Activated CD4-positive, alpha-beta memory T cell treated with anti-CD3 and anti-CD28 coated beads for 36 hours (primary cell): ENCODE measurements at regions not wholly inside any gene's neighbourhood (a gene's known extent, or its start where the extent isn't known, plus 50 kb on each side); places are given as distances from the start of the nearest gene placed in this dataset.

Experiments
- CTCF ChIA-PET: fragments of 350-600 bp; sonication (Branson Sonifier 250); formaldehyde crosslinking; loops from one replicate; lab custom pipeline; 2021; ENCODE audit warnings: antibody characterized with exemption, inconsistent platforms; lab: Charles Lee
- POLR2A ChIA-PET: fragments of 350-600 bp; sonication (Branson Sonifier 250); formaldehyde crosslinking; loops from one replicate; lab custom pipeline; 2021; ENCODE audit warnings: antibody characterized with exemption; lab: Charles Lee
- DNase-seq: peaks from one replicate; pipeline ENCODE4 v3.0.0-alpha.2; 2020
- H3K27ac Mint-ChIP-seq: one replicate; pipeline ENCODE4 v1.8.0; 2021; ENCODE audit warnings: mixed read lengths
- H3K27me3 Mint-ChIP-seq: one replicate; pipeline ENCODE4 v1.8.0; 2021; ENCODE audit warnings: mixed read lengths
- H3K36me3 Mint-ChIP-seq: one replicate; pipeline ENCODE4 v1.8.0; 2021; ENCODE audit warnings: mixed read lengths
- H3K4me1 Mint-ChIP-seq: one replicate; pipeline ENCODE4 v1.8.0; 2021; ENCODE audit warnings: low read depth, mixed read lengths
- H3K4me3 Mint-ChIP-seq: one replicate; pipeline ENCODE4 v1.8.0; 2021; ENCODE audit warnings: mild to moderate bottlenecking, mixed read lengths
- H3K9me3 Mint-ChIP-seq: one replicate; pipeline ENCODE4 v1.8.0; 2021; ENCODE audit warnings: mixed read lengths
- intact Hi-C: fragments of 100-400 bp; cut with micrococcal nuclease; formaldehyde crosslinking; loops from one replicate; pipeline ENCODE4 v1.15.1; 2023

DNA sequence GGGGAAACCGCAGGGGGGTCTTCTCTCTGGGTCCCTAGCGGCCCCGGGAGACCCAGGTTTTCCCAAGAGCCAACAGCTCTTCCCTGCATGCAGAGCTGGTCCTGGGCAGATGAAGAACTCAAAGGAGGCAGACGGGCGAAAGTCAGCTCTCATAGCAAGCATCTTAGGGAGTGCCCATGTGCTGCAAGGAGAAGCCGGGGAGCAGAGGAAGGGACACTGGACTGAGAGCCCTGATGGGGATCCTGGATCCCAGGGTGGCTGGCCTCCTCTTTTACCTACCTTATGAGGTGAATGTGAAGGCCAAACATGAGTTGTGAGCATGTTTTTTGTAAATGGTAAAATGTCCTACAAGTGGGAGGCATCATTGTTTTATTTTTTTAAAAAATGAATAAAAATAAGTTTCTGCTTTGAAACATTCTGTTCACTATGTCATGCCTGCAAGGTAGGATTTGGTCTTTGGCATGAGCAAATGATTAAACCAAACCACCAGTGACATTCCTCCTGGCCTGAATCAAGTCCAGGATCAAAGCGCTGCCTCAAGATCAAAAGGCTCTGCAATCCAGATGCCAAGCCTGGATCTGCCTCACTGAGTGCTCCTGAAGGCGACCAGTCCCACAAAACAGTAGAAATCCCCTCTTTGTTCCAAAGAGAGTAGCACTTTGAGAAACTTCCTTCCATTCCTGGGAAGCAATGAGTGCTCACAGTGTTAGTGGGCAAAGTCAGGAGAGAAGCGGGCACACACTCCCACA is 92.2 kb upstream of the SERP2 start:
- H3K36me3 Mint-ChIP-seq, result peaks cover 3% of the 10 kb centered on the region
- POLR2A ChIA-PET, result no interaction called here
- H3K9me3 Mint-ChIP-seq, result no peaks in the 10 kb centered on the region
- intact Hi-C loops, result no loop called here
- CTCF ChIA-PET, result no interaction called here
- H3K27me3 Mint-ChIP-seq, result peaks cover 35% of the 10 kb centered on the region
- H3K4me1 Mint-ChIP-seq, result peaks cover 6% of the 10 kb centered on the region
- no peak overlapping the region for H3K27ac Mint-ChIP-seq
- no peak overlapping the region for H3K4me3 Mint-ChIP-seq
- DNase-seq, result no peak

DNA sequence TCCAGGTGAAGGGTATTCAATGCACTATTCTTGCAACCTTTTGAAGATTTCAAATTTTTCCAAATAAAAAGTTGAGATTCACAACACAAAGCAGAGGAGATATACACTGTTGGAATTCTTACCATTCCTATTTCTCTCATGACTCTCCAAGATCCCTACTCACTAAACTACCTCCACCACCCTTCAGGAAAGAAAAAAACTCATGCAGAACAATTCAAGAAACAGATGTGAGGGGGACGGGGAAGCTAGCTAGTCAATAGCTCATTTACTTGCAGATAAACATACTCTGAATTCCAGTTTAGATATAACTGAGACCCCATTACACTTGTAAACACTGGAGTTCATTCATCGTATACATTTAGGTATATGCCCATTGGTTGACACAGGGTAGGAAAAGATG is 90.0 kb upstream of the SERP2 start:
- ChIA-PET CTCF (no interaction called here), POLR2A (no interaction called here)
- no peaks in the 10 kb centered on the region for H3K9me3 Mint-ChIP-seq
- no peak overlapping the region for H3K27ac Mint-ChIP-seq
- peaks cover under 1% of the 10 kb centered on the region for H3K4me1 Mint-ChIP-seq
- H3K27me3 Mint-ChIP-seq, result peaks cover 44% of the 10 kb centered on the region
- no peaks in the 10 kb centered on the region for H3K36me3 Mint-ChIP-seq
- intact Hi-C loops, result no loop called here
- H3K4me3 Mint-ChIP-seq, result no peak overlapping the region
- no peak for DNase-seq

DNA sequence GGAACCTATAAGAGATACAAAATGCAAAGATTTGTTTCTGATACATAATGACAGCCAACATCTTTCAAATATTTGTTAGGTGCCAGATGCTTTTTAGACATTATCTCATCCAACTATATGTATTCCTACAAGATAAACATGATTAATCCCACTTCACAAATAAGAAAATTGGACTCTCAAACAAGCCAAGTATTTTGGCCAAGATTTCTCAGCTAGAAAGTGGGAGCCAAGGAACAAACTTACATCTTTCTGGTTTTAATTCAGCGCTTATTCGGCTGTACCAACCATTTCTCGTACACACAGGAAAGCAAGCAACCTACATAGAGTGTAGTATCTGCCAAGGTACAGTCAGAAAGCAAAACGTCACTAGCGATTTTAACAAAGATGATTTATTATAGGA is 85.7 kb upstream of the SERP2 start:
- CTCF ChIA-PET, result no interaction called here
- H3K27me3 Mint-ChIP-seq, result peaks cover 48% of the 10 kb centered on the region
- no peak overlapping the region for H3K27ac Mint-ChIP-seq

DNA sequence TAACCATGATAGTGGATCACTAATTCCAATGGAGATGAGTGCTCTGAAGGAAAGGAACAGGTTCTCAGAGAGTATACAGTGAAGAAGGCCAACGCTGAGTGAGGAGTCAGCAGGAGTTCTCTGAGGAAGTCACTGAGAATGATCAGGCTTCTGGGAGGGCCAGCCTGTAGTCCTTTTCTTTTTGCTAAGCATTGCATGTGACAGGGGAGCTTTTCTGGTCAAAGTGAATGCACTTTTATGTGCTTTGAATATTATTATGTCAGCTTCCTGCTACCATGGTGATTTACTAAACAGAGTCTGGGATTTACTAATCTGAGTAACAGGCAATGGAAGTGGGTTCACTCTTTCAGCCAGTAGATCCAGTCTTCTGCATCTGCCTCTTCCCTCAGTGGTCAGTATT is 81.1 kb upstream of the SERP2 start:
- H3K27me3 Mint-ChIP-seq, result peaks cover 20% of the 10 kb centered on the region
- CTCF ChIA-PET, result interaction anchor here (0.9 kb wide), 1 partner anchor 372 kb away, joined by 3 read pairs; no protein-coding TSS in a partner anchor
- intact Hi-C loops, result loop anchor here (1.0 kb wide), 1 partner anchor 33 kb away; no protein-coding TSS in a partner anchor
- H3K36me3 Mint-ChIP-seq, result no peaks in the 10 kb centered on the region
- H3K9me3 Mint-ChIP-seq, result no peaks in the 10 kb centered on the region
- H3K4me3 Mint-ChIP-seq, result no peak overlapping the region
- no peak overlapping the region for H3K27ac Mint-ChIP-seq
- POLR2A ChIA-PET, result no interaction called here
- peaks cover 26% of the 10 kb centered on the region for H3K4me1 Mint-ChIP-seq
- no peak for DNase-seq

More for the DNA sequence above, 85.7 kb upstream of the SERP2 start:
- Mint-ChIP-seq H3K4me3 (no peak overlapping the region), H3K4me1 (peaks cover 6% of the 10 kb centered on the region), H3K9me3 (no peaks in the 10 kb centered on the region), H3K36me3 (no peaks in the 10 kb centered on the region)
- no peak for DNase-seq
- POLR2A ChIA-PET, result no interaction called here
- intact Hi-C loops, result no loop called here

DNA sequence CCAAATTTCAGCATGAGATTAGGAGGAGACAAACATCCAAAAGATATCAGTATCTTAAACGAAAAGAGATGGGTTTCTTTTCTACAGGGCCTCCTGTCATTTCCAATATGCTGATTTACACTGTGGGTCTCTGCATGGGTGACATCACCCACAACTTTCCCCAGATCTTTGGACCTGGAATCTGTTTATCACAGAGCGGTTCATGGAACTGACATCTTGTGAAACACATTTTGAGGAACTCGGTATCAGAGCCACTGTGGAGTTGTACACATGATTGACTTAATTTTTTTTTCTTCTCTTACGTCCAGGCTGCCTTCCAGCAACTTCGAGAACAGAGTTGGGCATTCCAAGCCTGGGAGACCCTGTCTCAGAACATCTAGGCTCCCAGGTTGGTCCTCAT is 80.2 kb upstream of the SERP2 start:
- no peak for DNase-seq
- intact Hi-C loops, result loop anchor here (1.0 kb wide), 1 partner anchor 8 kb away; no protein-coding TSS in a partner anchor
- Mint-ChIP-seq H3K27me3 (peaks cover 19% of the 10 kb centered on the region), H3K9me3 (no peaks in the 10 kb centered on the region), H3K4me1 (peaks cover 26% of the 10 kb centered on the region), H3K4me3 (no peak overlapping the region), H3K36me3 (no peaks in the 10 kb centered on the region), H3K27ac (peak overlapping the region; percentile 55)
- CTCF ChIA-PET, result interaction anchor here (0.9 kb wide), 1 partner anchor 373 kb away, joined by 3 read pairs; no protein-coding TSS in a partner anchor
- POLR2A ChIA-PET, result no interaction called here

DNA sequence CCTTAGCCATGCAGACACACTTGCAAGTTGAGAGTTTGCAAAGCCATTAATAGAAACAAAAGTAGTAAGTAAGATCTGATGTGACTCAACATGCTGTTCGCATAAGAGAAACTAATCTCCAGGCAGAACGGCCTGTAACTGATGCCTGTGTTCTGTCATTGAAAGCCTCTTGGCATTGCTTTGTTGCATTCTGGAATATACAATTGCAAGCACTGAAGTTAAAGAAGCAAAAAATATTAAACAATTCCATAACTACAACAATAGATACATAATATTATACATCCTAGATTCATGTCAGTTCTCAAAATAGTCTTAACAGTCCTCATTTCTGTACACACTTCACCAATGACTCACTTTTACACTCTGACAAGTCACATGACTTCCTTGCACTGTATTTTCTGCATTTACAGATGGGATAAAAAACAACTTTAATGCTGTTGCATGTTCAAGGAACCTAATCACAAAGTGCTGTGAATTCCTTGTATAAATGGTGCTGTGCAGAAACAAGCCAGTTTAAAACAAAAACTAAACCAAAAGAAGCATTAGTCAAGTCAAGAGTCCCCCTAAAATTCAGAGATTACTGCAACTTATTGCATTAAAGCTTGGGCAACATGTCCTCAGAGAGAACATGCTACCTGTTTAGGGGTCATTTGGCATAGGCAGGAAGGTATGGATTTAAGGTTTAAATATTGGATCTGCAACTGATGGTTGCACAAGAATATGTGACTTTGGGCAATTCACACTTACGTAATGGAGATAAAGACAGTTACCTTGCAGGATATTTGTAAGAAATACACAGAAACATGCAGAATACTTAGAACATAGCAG is 79.5 kb upstream of the SERP2 start:
- intact Hi-C loops, result loop anchor here (1.0 kb wide), 1 partner anchor 7 kb away; no protein-coding TSS in a partner anchor
- H3K9me3 Mint-ChIP-seq, result no peaks in the 10 kb centered on the region
- DNase-seq, result peak; percentile 12
- H3K4me1 Mint-ChIP-seq, result peaks cover 26% of the 10 kb centered on the region
- ChIA-PET CTCF (no interaction called here), POLR2A (no interaction called here)
- H3K27ac Mint-ChIP-seq, result peak overlapping the region; percentile 55
- H3K27me3 Mint-ChIP-seq, result peaks cover 16% of the 10 kb centered on the region
- no peaks in the 10 kb centered on the region for H3K36me3 Mint-ChIP-seq
- H3K4me3 Mint-ChIP-seq, result no peak overlapping the region

DNA sequence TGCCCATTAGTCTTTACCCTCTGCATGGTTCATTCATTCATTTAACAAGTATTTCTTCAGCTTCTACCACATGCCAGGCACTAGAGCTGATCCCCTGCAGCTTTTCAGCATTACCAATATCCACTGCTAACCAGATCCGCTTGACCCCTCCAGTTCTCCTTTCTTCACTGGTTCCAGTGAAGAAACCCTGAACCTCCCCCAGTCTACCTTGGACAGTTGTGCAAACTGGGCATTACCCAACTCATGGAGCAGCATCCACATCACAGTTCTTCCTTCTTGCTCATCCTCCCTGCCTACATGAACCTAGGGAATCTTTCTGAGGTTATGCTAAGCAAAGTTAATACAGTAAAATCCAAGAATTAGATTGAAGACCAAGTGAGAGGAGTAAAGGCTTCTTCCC is 78.7 kb upstream of the SERP2 start:
- ChIA-PET CTCF (no interaction called here), POLR2A (no interaction called here)
- no peak overlapping the region for H3K4me3 Mint-ChIP-seq
- H3K4me1 Mint-ChIP-seq, result peaks cover 26% of the 10 kb centered on the region
- no peaks in the 10 kb centered on the region for H3K36me3 Mint-ChIP-seq
- intact Hi-C loops, result no loop called here
- no peaks in the 10 kb centered on the region for H3K9me3 Mint-ChIP-seq
- no peak overlapping the region for H3K27ac Mint-ChIP-seq
- no peak for DNase-seq
- H3K27me3 Mint-ChIP-seq, result peaks cover 18% of the 10 kb centered on the region

DNA sequence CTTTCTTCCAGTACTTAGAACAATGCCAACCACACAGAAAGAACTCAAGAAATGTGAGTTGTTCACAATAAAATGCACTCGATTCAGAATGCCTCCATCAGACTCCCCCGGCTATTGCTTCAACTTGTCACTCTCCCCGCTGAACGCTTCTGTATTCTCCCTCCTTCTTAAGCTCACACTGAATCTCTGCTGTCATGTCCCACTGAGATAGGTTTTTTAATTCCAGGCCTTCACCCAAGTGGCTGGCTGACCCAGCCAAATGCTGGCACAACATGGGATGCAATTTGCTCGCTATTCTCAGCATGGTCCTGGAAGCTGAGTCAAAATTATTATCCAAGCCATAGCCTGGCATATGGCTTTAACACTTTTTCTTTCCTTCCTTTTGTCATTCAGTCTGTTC is 76.8 kb upstream of the SERP2 start:
- Mint-ChIP-seq H3K27ac (no peak overlapping the region), H3K27me3 (peaks cover 7% of the 10 kb centered on the region), H3K4me1 (peaks cover 41% of the 10 kb centered on the region), H3K36me3 (no peaks in the 10 kb centered on the region), H3K4me3 (no peak overlapping the region), H3K9me3 (no peaks in the 10 kb centered on the region)
- CTCF ChIA-PET, result no interaction called here
- POLR2A ChIA-PET, result no interaction called here
- DNase-seq, result no peak
- intact Hi-C loops, result no loop called here

DNA sequence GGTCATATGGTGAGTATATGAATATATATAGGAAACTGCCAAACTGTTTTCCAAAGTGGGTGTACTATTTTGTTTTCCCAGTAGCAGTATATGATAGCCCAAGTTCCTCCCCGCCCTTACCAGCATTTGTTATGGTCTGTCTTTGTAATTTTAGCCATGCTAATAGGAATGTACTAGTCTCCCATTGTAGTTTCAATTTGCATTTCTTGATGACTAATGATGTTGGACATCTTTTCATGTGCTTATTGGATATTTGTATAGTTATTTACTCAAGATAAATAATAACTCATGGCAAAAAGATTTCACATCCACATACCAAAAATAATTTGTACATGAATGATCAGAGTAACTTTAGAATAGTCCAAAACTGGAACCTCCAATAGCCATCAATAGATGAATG is 75.3 kb upstream of the SERP2 start:
- Mint-ChIP-seq H3K27ac (no peak overlapping the region), H3K4me1 (peaks cover 34% of the 10 kb centered on the region), H3K9me3 (no peaks in the 10 kb centered on the region), H3K4me3 (no peak overlapping the region), H3K27me3 (peaks cover 7% of the 10 kb centered on the region), H3K36me3 (no peaks in the 10 kb centered on the region)
- no peak for DNase-seq
- ChIA-PET CTCF (no interaction called here), POLR2A (no interaction called here)
- intact Hi-C loops, result no loop called here

DNA sequence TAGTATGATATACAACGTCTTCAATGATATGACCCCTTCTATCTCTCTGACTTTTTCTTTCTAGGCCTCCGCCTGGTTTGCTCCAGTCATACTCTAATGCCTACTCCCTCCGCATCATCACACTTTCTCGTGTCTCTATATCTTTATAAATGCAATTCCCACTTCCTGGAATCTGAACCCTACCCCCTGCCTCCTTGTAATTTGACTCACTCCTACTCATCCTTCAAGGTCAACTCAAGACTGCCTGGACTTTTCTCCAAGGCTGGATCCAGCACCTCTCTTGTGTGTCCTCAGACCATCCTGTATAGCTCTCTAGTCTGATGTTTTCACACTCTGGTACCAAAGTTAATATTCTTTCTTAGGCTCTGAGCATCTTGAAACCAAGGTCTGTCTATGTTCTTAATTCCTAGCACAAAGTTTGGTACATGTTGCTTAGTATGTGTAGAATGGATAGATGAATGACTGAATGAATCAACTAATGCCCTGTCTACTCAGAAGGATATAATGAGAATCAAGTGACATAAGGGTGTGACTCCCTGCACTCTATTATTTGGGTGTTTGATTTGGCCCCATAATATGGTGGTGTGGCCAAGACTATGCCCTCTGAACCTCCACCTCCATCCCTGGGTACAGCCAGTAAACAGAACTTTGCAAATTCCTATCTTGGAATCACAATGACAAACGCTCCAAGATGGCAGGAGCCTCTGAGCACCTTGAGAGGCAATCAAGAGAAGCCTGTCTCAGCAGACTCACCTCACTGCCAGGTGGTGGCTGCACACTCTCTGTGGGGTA is 74.3 kb upstream of the SERP2 start:
- ChIA-PET POLR2A (no interaction called here), CTCF (no interaction called here)
- Mint-ChIP-seq H3K36me3 (no peaks in the 10 kb centered on the region), H3K4me3 (no peak overlapping the region), H3K27ac (no peak overlapping the region), H3K4me1 (peaks cover 27% of the 10 kb centered on the region), H3K9me3 (no peaks in the 10 kb centered on the region), H3K27me3 (peaks cover 7% of the 10 kb centered on the region)
- DNase-seq, result no peak
- intact Hi-C loops, result no loop called here

DNA sequence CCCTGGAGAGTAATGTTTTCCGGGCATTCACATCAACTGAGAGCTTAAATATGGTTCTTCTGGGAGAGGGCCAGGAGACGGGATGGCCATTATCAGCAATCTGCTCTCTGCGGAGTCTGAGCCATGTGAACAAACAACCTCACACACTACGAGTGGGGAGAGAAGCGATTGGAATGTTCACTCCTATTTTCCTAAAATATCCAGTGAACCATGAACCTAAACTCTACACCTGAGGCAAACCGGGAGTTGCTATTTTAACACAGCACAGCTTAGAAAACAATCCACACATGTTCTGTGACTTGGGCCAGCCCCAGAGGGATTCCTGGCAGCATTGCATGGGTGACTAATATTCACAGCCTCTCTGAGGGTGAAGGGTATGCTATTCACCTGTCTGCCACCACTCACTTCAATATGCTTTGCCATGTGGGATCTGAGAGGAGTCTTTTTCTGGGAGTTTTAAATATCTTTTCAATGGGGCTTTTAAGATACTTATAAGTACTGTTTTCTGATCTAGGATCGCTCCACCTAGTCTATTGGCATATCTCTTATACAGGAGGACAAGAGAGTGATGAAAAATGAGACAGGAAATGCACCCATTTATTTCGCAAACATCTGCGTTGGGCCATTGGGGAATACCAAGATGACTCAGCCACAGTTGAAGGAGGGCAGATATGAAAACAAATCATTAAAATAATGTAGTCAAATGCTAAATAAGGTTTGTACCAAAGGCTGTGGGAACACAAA is 72.6 kb upstream of the SERP2 start:
- H3K4me1 Mint-ChIP-seq, result peaks cover 24% of the 10 kb centered on the region
- ChIA-PET CTCF (no interaction called here), POLR2A (no interaction called here)
- DNase-seq, result peak; percentile 55
- no peaks in the 10 kb centered on the region for H3K36me3 Mint-ChIP-seq
- H3K27ac Mint-ChIP-seq, result no peak overlapping the region
- peaks cover 10% of the 10 kb centered on the region for H3K27me3 Mint-ChIP-seq
- H3K4me3 Mint-ChIP-seq, result no peak overlapping the region
- intact Hi-C loops, result loop anchor here (1.0 kb wide), 1 partner anchor 8 kb away; no protein-coding TSS in a partner anchor
- H3K9me3 Mint-ChIP-seq, result no peaks in the 10 kb centered on the region
